Activated T-cell treated with anti-CD3 and anti-CD28 coated beads, Interleukin-2, amount 50 U/mL, for 72 hours (primary cell): ENCODE measurements at regions not wholly inside any gene's neighbourhood (a gene's known extent, or its start where the extent isn't known, plus 50 kb on each side); places are given as distances from the start of the nearest gene placed in this dataset.

Source experiments
- ATAC-seq, 2 donors: fragments of 150-1000 bp; cut with Tn5 transposase; replicated peaks in 1 of 2; 2 replicates each; pipeline ENCODE4 v1.10.0; 2021; ENCODE audit warnings: moderate library complexity in 2 of 2, mild to moderate bottlenecking in 1 of 2
- DNase-seq, 2 donors: peaks; one replicate each; pipeline ENCODE4 v3.0.0; 2021 to 2022; ENCODE audit warnings: mixed read lengths in 1 of 2
- H3K27ac Mint-ChIP-seq: one replicate; pipeline ENCODE4 v1.8.0; 2022; ENCODE audit warnings: mild to moderate bottlenecking, moderate library complexity, mixed read lengths
- H3K27me3 Mint-ChIP-seq: one replicate; pipeline ENCODE4 v1.8.0; 2022; ENCODE audit warnings: low read depth, mixed read lengths
- H3K36me3 Mint-ChIP-seq, 2 donors: one replicate each; pipeline ENCODE4 v1.8.0; 2022; ENCODE audit warnings: mixed read lengths in 2 of 2, mild to moderate bottlenecking in 1 of 2; ENCODE audit not compliant: insufficient read depth in 2 of 2
- H3K4me1 Mint-ChIP-seq: one replicate; pipeline ENCODE4 v1.8.0; 2022; ENCODE audit warnings: low read depth, mixed read lengths
- H3K4me3 Mint-ChIP-seq, 2 donors: one replicate each; pipeline ENCODE4 v1.8.0; 2022; ENCODE audit warnings: mild to moderate bottlenecking in 2 of 2, mixed read lengths in 2 of 2, moderate library complexity in 2 of 2
- H3K9me3 Mint-ChIP-seq, 2 donors: one replicate each; pipeline ENCODE4 v1.8.0; 2022; ENCODE audit warnings: mixed read lengths in 2 of 2

GRCh38 chr5:52543594-52543993 lies 244.1 kb upstream of the ITGA1 start:
- Mint-ChIP-seq H3K27ac (no peak overlapping the region), H3K4me1 (no peaks in the 10 kb centered on the region), H3K27me3 (no peaks in the 10 kb centered on the region), H3K9me3 (no peaks in the 10 kb centered on the region), H3K36me3 (no peaks in the 10 kb centered on the region), H3K4me3 (no peak overlapping the region)
- ATAC-seq (no peak), DNase-seq (no peak)

- no peak for ATAC-seq
- H3K9me3 Mint-ChIP-seq, result no peaks in the 10 kb centered on the region
- H3K4me1 Mint-ChIP-seq, result no peaks in the 10 kb centered on the region
Observed at GRCh38 chr5:52544738-52545137, 243.0 kb upstream of the ITGA1 start.

GRCh38 chr5:52554293-52554692 lies 233.4 kb upstream of the ITGA1 start:
- no peaks in the 10 kb centered on the region for H3K4me1 Mint-ChIP-seq

More at GRCh38 chr5:52544738-52545137, 243.0 kb upstream of the ITGA1 start:
- DNase-seq, result no peak
- H3K36me3 Mint-ChIP-seq, result no peaks in the 10 kb centered on the region
- H3K4me3 Mint-ChIP-seq, result no peak overlapping the region
- H3K27ac Mint-ChIP-seq, result no peak overlapping the region
- H3K27me3 Mint-ChIP-seq, result no peaks in the 10 kb centered on the region

GRCh38 chr5:52560366-52560765 lies 227.3 kb upstream of the ITGA1 start:
- DNase-seq, result no peak
- H3K27ac Mint-ChIP-seq, result no peak overlapping the region
- no peak for ATAC-seq
- H3K4me3 Mint-ChIP-seq, result no peak overlapping the region
- H3K27me3 Mint-ChIP-seq, result peaks cover 7% of the 10 kb centered on the region
- H3K36me3 Mint-ChIP-seq, result no peaks in the 10 kb centered on the region
- H3K4me1 Mint-ChIP-seq, result no peaks in the 10 kb centered on the region
- no peaks in the 10 kb centered on the region for H3K9me3 Mint-ChIP-seq

More at GRCh38 chr5:52554293-52554692, 233.4 kb upstream of the ITGA1 start:
- H3K27ac Mint-ChIP-seq, result no peak overlapping the region
- DNase-seq, result no peak
- no peak for ATAC-seq
- no peak overlapping the region for H3K4me3 Mint-ChIP-seq
- H3K36me3 Mint-ChIP-seq, result no peaks in the 10 kb centered on the region
- peaks cover 5% of the 10 kb centered on the region for H3K27me3 Mint-ChIP-seq
- no peaks in the 10 kb centered on the region for H3K9me3 Mint-ChIP-seq

GRCh38 chr5:52562473-52562872 lies 225.2 kb upstream of the ITGA1 start:
- DNase-seq, result no peak
- Mint-ChIP-seq H3K4me3 (no peak overlapping the region), H3K27me3 (peaks cover 7% of the 10 kb centered on the region), H3K36me3 (no peaks in the 10 kb centered on the region), H3K9me3 (no peaks in the 10 kb centered on the region), H3K4me1 (no peaks in the 10 kb centered on the region), H3K27ac (no peak overlapping the region)
- ATAC-seq, result no peak

- Mint-ChIP-seq H3K27ac (no peak overlapping the region), H3K4me1 (no peaks in the 10 kb centered on the region), H3K27me3 (no peaks in the 10 kb centered on the region), H3K36me3 (no peaks in the 10 kb centered on the region), H3K4me3 (no peak overlapping the region), H3K9me3 (peaks cover 0 to 2% of the 10 kb centered on the region in 2 donors)
- DNase-seq (no peak), ATAC-seq (no peak)
Observed at GRCh38 chr5:52564587-52564986, 223.1 kb upstream of the ITGA1 start.

GRCh38 chr5:52577546-52577945 lies 210.2 kb upstream of the ITGA1 start:
- H3K9me3 Mint-ChIP-seq, result peaks cover 0 to 2% of the 10 kb centered on the region in 2 donors
- no peak overlapping the region for H3K27ac Mint-ChIP-seq
- DNase-seq (no peak), ATAC-seq (no peak)
- no peaks in the 10 kb centered on the region for H3K36me3 Mint-ChIP-seq
- H3K27me3 Mint-ChIP-seq, result peaks cover 25% of the 10 kb centered on the region
- no peak overlapping the region for H3K4me3 Mint-ChIP-seq
- no peaks in the 10 kb centered on the region for H3K4me1 Mint-ChIP-seq

GRCh38 chr5:52579391-52579790 lies 208.3 kb upstream of the ITGA1 start:
- peaks cover 25% of the 10 kb centered on the region for H3K27me3 Mint-ChIP-seq
- no peaks in the 10 kb centered on the region for H3K36me3 Mint-ChIP-seq
- ATAC-seq, result no peak
- no peak overlapping the region for H3K27ac Mint-ChIP-seq
- DNase-seq, result no peak
- no peak overlapping the region for H3K4me3 Mint-ChIP-seq
- H3K9me3 Mint-ChIP-seq, result peaks cover 0 to 2% of the 10 kb centered on the region in 2 donors
- no peaks in the 10 kb centered on the region for H3K4me1 Mint-ChIP-seq

GRCh38 chr5:52580921-52581320 lies 206.8 kb upstream of the ITGA1 start:
- Mint-ChIP-seq H3K4me1 (no peaks in the 10 kb centered on the region), H3K27me3 (peaks cover 25% of the 10 kb centered on the region), H3K4me3 (no peak overlapping the region), H3K27ac (no peak overlapping the region), H3K36me3 (no peaks in the 10 kb centered on the region), H3K9me3 (peaks cover 0 to 2% of the 10 kb centered on the region in 2 donors)
- no peak for ATAC-seq
- DNase-seq, result no peak

GRCh38 chr5:52582313-52582712 lies 205.4 kb upstream of the ITGA1 start:
- no peaks in the 10 kb centered on the region for H3K4me1 Mint-ChIP-seq
- ATAC-seq, result no peak

GRCh38 chr5:52587131-52587530 lies 200.6 kb upstream of the ITGA1 start:
- Mint-ChIP-seq H3K36me3 (no peaks in the 10 kb centered on the region), H3K27ac (no peak overlapping the region), H3K9me3 (no peaks in the 10 kb centered on the region), H3K4me1 (no peaks in the 10 kb centered on the region), H3K4me3 (no peak overlapping the region), H3K27me3 (peaks cover under 1% of the 10 kb centered on the region)
- ATAC-seq, result no peak
- DNase-seq, result no peak

More at GRCh38 chr5:52582313-52582712, 205.4 kb upstream of the ITGA1 start:
- peaks cover 25% of the 10 kb centered on the region for H3K27me3 Mint-ChIP-seq
- DNase-seq, result no peak
- H3K27ac Mint-ChIP-seq, result no peak overlapping the region
- H3K36me3 Mint-ChIP-seq, result no peaks in the 10 kb centered on the region
- H3K4me3 Mint-ChIP-seq, result no peak overlapping the region
- peaks cover 0 to 2% of the 10 kb centered on the region in 2 donors for H3K9me3 Mint-ChIP-seq

- Mint-ChIP-seq H3K9me3 (no peaks in the 10 kb centered on the region), H3K4me3 (no peak overlapping the region), H3K36me3 (no peaks in the 10 kb centered on the region), H3K27ac (no peak overlapping the region), H3K27me3 (peaks cover 5% of the 10 kb centered on the region), H3K4me1 (no peaks in the 10 kb centered on the region)
- ATAC-seq, result no peak
- DNase-seq, result no peak
Observed at GRCh38 chr5:52597625-52598024, 190.1 kb upstream of the ITGA1 start.

GRCh38 chr5:52598968-52599367 lies 188.7 kb upstream of the ITGA1 start:
- no peak for DNase-seq
- Mint-ChIP-seq H3K4me1 (no peaks in the 10 kb centered on the region), H3K36me3 (no peaks in the 10 kb centered on the region), H3K4me3 (no peak overlapping the region), H3K27ac (no peak overlapping the region), H3K27me3 (peaks cover 5% of the 10 kb centered on the region), H3K9me3 (no peaks in the 10 kb centered on the region)
- no peak for ATAC-seq

- H3K4me3 Mint-ChIP-seq, result no peak overlapping the region
- H3K27me3 Mint-ChIP-seq, result peaks cover 10% of the 10 kb centered on the region
- no peaks in the 10 kb centered on the region for H3K9me3 Mint-ChIP-seq
- no peak overlapping the region for H3K27ac Mint-ChIP-seq
- H3K4me1 Mint-ChIP-seq, result no peaks in the 10 kb centered on the region
- DNase-seq (no peak), ATAC-seq (no peak)
- no peaks in the 10 kb centered on the region for H3K36me3 Mint-ChIP-seq
Observed at GRCh38 chr5:52603778-52604554, 183.8 kb upstream of the ITGA1 start.
